ENCODE measurements at regions not wholly inside any gene's neighbourhood (a gene's known extent, or its start where the extent isn't known, plus 50 kb on each side); places are given as distances from the start of the nearest gene placed in this dataset.

DNA sequence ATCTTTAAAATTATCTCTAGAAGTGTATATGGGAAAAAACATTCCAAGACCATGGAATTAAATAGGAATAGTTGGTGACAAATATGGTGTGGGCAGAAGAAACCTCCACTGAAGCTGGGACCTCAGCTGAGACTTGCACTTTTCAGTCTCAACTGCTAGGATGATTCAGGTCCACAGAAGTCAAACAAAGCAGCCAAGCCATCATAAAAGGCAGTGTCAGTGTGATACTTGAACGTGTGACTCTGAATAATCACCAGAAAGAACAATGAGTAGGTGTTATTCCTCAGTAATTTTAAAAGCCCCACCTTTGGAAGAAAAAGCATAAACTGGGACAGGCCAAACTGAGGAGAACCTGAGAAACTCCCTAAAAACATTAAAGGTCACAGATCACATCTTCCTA is 90.7 kb downstream of the ZNF281 start:
- no peak for DNase-seq
- no peaks in the 10 kb centered on the region for H3K27me3 ChIP-seq
- no peak overlapping the region for H3K27ac ChIP-seq
- H3K4me1 ChIP-seq = no peaks in the 10 kb centered on the region
- TF ChIP-seq CTCF (IDR thresholded peaks at IDR 0.05) (no peak), POLR2A (IDR thresholded peaks at IDR 0.05) (no peak)
- no peak overlapping the region for H3K4me3 ChIP-seq
- H3K36me3 ChIP-seq = no peaks in the 10 kb centered on the region
- no peaks in the 10 kb centered on the region for H3K9me3 ChIP-seq

GRCh38 chr1:200317236-200317635 is 92.6 kb downstream of the ZNF281 start:
- no peaks in the 10 kb centered on the region for H3K27me3 ChIP-seq
- no peaks in the 10 kb centered on the region for H3K36me3 ChIP-seq
- TF ChIP-seq CTCF (IDR thresholded peaks at IDR 0.05) (no peak), POLR2A (IDR thresholded peaks at IDR 0.05) (no peak)
- no peak overlapping the region for H3K27ac ChIP-seq
- DNase-seq = no peak
- H3K9me3 ChIP-seq = no peaks in the 10 kb centered on the region
- no peaks in the 10 kb centered on the region for H3K4me1 ChIP-seq
- H3K4me3 ChIP-seq = no peak overlapping the region

DNA sequence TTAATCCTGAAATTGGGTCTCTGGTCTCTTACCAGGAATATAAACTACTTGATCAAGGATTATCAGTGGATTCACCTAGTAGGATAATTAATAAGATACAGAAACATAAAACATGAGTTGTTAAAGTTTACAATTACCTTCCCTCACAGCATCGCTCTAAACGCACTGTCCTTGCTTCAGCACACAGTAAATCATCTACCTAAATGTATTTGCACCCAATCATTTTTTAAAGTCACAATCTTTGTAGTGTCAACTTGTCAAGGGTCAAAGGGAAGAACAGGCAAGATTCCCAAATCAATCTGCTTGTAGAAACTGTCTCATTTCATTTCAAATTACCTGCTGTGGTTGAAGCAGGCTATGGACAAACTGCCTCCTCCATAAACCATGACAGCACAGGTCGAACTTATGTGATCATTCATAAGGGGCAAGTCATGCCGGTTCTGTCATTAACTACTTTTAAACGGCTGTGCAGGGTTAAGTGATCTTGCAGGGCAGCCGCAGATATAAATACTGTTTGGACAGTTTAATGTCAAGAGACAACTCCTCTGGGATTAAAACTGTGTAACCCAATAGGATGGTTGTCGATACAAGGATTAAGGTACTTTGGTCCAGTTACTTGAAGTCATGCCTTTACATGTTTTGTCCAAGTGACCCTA is 93.6 kb downstream of the ZNF281 start:
- no peak overlapping the region for H3K27ac ChIP-seq
- no peaks in the 10 kb centered on the region for H3K9me3 ChIP-seq
- no peaks in the 10 kb centered on the region for H3K27me3 ChIP-seq
- H3K4me3 ChIP-seq = no peak overlapping the region
- no peak for DNase-seq
- no peak for TF ChIP-seq POLR2A (IDR thresholded peaks at IDR 0.05)
- no peak for TF ChIP-seq CTCF (IDR thresholded peaks at IDR 0.05)
- no peaks in the 10 kb centered on the region for H3K36me3 ChIP-seq
- no peaks in the 10 kb centered on the region for H3K4me1 ChIP-seq

- no peaks in the 10 kb centered on the region for H3K27me3 ChIP-seq
- no peaks in the 10 kb centered on the region for H3K4me1 ChIP-seq
- no peak for TF ChIP-seq CTCF (IDR thresholded peaks at IDR 0.05)
- TF ChIP-seq POLR2A (IDR thresholded peaks at IDR 0.05) = no peak
- no peak overlapping the region for H3K4me3 ChIP-seq
- H3K36me3 ChIP-seq = no peaks in the 10 kb centered on the region
- no peaks in the 10 kb centered on the region for H3K9me3 ChIP-seq
- no peak overlapping the region for H3K27ac ChIP-seq
- DNase-seq = no peak
Observed at GRCh38 chr1:200314085-200314750, 95.6 kb downstream of the ZNF281 start.

DNA sequence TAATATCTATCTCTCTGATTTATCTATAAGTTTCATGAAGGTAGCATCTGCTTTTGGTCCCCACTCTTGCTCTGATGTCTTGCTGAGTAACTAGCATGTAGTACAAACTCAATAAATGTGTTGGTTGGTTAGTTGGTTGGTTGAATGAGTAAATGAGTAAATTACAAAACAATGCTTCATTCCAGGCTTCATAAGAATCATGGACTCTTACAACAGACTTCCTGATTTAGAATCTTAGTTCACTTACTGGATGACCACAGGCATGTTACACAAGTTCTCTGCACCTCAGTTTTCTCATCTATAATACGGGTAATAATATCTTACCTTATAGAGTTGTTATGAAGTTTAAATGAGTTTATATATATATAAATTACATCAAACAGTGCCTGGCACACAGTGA is 98.6 kb downstream of the ZNF281 start:
- no peaks in the 10 kb centered on the region for H3K9me3 ChIP-seq
- no peak overlapping the region for H3K27ac ChIP-seq
- H3K36me3 ChIP-seq = no peaks in the 10 kb centered on the region
- no peaks in the 10 kb centered on the region for H3K27me3 ChIP-seq
- H3K4me1 ChIP-seq = peaks cover 0 to 4% (median 0%) of the 10 kb centered on the region in 4 donors
- H3K4me3 ChIP-seq = no peak overlapping the region
- DNase-seq = no peak
- TF ChIP-seq POLR2A (IDR thresholded peaks at IDR 0.05) = no peak

- H3K36me3 ChIP-seq = no peaks in the 10 kb centered on the region
- TF ChIP-seq POLR2A (IDR thresholded peaks at IDR 0.05) (no peak), CTCF (IDR thresholded peaks at IDR 0.05) (no peak)
- H3K4me1 ChIP-seq = peaks cover 0 to 7% (median 0%) of the 10 kb centered on the region in 4 donors
- no peak overlapping the region for H3K27ac ChIP-seq
- no peak for DNase-seq
- H3K27me3 ChIP-seq = no peaks in the 10 kb centered on the region
- no peak overlapping the region for H3K4me3 ChIP-seq
- H3K9me3 ChIP-seq = no peaks in the 10 kb centered on the region
Observed at GRCh38 chr1:200310824-200311223, 99.0 kb downstream of the ZNF281 start.

Data from Peyer's patch (tissue), 4 donors.